Hematopoietic multipotent progenitor cell treated with erythropoietin and hydrocortisone succinate and interleukin-3 and kit ligand, for 17 days (in vitro differentiated cells): ENCODE measurements at regions not wholly inside any gene's neighbourhood (a gene's known extent, or its start where the extent isn't known, plus 50 kb on each side); places are given as distances from the start of the nearest gene placed in this dataset.

Source experiments
- DNase-seq: peaks from one replicate; pipeline ENCODE4 v3.0.0-alpha.2; 2015; ENCODE audit warnings: low spot score

GRCh38 chr15:95498961-95499360 is 831.5 kb upstream of the NR2F2 start:
- no peak for DNase-seq

GRCh38 chr15:95499397-95499796 is 831.1 kb upstream of the NR2F2 start:
- DNase-seq: no peak

GRCh38 chr15:95501865-95502264 is 828.6 kb upstream of the NR2F2 start:
- no peak for DNase-seq

GRCh38 chr15:95503107-95503506 is 827.4 kb upstream of the NR2F2 start:
- DNase-seq: no peak

GRCh38 chr15:95503640-95504225 is 826.8 kb upstream of the NR2F2 start:
- no peak for DNase-seq

GRCh38 chr15:95511671-95512070 is 818.8 kb upstream of the NR2F2 start:
- DNase-seq: no peak

- no peak for DNase-seq
These were observed 817.6 kb upstream of the NR2F2 start for GRCh38 chr15:95512906-95513305.

GRCh38 chr15:95519887-95520286 is 810.6 kb upstream of the NR2F2 start:
- no peak for DNase-seq

- no peak for DNase-seq
These were observed 810.0 kb upstream of the NR2F2 start for GRCh38 chr15:95520511-95520910.

- DNase-seq: no peak
These were observed 809.6 kb upstream of the NR2F2 start for GRCh38 chr15:95520922-95521321.

GRCh38 chr15:95522533-95522932 is 808.0 kb upstream of the NR2F2 start:
- no peak for DNase-seq

- no peak for DNase-seq
These were observed 801.6 kb upstream of the NR2F2 start for GRCh38 chr15:95528920-95529319.

- no peak for DNase-seq
These were observed 793.9 kb upstream of the NR2F2 start for GRCh38 chr15:95536638-95537037.

GRCh38 chr15:95538693-95539092 is 791.8 kb upstream of the NR2F2 start:
- DNase-seq: no peak

- DNase-seq: no peak
These were observed 789.2 kb upstream of the NR2F2 start for GRCh38 chr15:95541301-95541700.

GRCh38 chr15:95549168-95549738 is 781.2 kb upstream of the NR2F2 start:
- DNase-seq: no peak

GRCh38 chr15:95550702-95551101 is 779.8 kb upstream of the NR2F2 start:
- DNase-seq: no peak

GRCh38 chr15:95556225-95556624 is 774.3 kb upstream of the NR2F2 start:
- DNase-seq: no peak

GRCh38 chr15:95556866-95557225 is 773.7 kb upstream of the NR2F2 start:
- DNase-seq: no peak

- DNase-seq: no peak
These were observed 773.1 kb upstream of the NR2F2 start for GRCh38 chr15:95557226-95558046.

GRCh38 chr15:95558131-95558530 is 772.4 kb upstream of the NR2F2 start:
- DNase-seq: no peak

- no peak for DNase-seq
These were observed 771.6 kb upstream of the NR2F2 start for GRCh38 chr15:95558916-95559315.

- DNase-seq: no peak
These were observed 770.6 kb upstream of the NR2F2 start for GRCh38 chr15:95559875-95560394.
